ENCODE measurements at regions not wholly inside any gene's neighbourhood (a gene's known extent, or its start where the extent isn't known, plus 50 kb on each side); places are given as distances from the start of the nearest gene placed in this dataset.

GRCh38 chr7:46852795-46853194 is 729.1 kb downstream of the TNS3 start:
- TF ChIP-seq POLR2A (IDR thresholded peaks at IDR 0.05) (no peak), CTCF (IDR thresholded peaks at IDR 0.05) (no peak)
